ENCODE measurements at regions not wholly inside any gene's neighbourhood (a gene's known extent, or its start where the extent isn't known, plus 50 kb on each side); places are given as distances from the start of the nearest gene placed in this dataset.

DNA sequence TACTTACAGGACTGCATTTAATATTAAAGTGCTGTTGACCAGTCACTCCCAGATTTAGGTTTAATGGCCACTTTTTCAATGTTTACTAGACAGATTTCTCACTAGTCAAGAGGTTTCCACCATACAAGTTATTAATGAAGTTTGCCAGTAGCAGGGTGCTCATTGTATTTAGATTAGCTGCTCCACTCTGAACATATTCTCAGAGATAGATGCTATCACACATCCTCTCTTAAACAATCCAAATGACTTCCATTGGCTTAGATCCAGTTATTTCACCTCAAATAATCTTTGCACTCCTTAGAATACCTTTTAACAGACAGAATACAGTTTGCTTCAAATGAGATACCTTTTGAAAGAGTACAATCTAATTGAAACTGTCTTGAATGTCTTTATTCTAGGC is 276.1 kb downstream of the HDGFL1 start:
- TF ChIP-seq, protein P1, sequence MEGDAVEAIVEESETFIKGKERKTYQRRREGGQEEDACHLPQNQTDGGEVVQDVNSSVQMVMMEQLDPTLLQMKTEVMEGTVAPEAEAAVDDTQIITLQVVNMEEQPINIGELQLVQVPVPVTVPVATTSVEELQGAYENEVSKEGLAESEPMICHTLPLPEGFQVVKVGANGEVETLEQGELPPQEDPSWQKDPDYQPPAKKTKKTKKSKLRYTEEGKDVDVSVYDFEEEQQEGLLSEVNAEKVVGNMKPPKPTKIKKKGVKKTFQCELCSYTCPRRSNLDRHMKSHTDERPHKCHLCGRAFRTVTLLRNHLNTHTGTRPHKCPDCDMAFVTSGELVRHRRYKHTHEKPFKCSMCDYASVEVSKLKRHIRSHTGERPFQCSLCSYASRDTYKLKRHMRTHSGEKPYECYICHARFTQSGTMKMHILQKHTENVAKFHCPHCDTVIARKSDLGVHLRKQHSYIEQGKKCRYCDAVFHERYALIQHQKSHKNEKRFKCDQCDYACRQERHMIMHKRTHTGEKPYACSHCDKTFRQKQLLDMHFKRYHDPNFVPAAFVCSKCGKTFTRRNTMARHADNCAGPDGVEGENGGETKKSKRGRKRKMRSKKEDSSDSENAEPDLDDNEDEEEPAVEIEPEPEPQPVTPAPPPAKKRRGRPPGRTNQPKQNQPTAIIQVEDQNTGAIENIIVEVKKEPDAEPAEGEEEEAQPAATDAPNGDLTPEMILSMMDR (conservative IDR thresholded peaks at IDR 0.05; ENCODE audit: low read length): no peak
- no peak for TF ChIP-seq EZH2phosphoT487 (IDR thresholded peaks at IDR 0.05; ENCODE audit: borderline replicate concordance)

Data from Loucy (cell line).